ENCODE measurements at regions not wholly inside any gene's neighbourhood (a gene's known extent, or its start where the extent isn't known, plus 50 kb on each side); places are given as distances from the start of the nearest gene placed in this dataset.
A peak's percentile ranks its signal among the peaks of the same experiment; 100 is the strongest.
"Not testable (repeated sequence)": the region's sequence is repeated elsewhere in the genome, so short reads cannot be mapped to it uniquely, and the experiment has no call there.

DNA sequence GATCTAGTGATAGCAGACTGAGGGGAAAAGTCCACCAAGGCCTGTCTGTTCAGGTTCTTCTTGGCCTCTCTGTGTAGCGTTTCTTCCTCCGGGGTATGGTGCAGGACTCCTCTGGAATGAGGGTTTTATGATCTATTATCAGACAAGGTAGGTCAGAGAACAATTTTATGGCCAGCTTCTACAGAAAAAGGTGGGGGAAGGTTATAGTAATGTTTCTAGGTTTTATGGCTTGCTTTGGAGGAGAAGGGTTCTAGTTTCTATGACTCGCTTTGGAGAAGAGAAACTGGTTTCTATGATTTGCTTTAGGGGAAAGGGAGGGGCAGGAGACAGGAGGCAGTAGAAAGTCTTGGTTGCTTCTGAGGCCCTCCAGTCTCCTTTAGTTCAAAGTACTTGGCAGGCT is 144.8 kb upstream of the LAMA2 start:
- DNase-seq (ENCODE audit: low spot score) = no peak

DNA sequence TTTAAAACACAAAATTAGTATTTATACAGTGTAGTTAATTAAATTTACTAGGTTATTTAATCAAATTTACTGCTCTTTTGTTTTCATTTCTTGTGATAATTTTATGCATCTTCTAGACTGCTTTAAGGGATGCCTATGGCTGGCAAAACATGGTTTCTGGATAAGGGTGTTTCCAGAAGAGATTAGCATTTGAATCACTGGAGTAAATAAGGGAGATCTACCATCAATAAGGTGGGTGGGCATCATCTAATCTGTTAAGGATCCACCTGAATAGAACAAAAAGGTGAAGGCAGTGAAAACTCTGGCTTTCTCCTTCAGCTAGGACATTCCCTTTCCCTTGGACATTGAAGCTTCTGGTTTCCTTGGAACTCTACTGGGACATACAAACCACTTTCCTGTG is 146.2 kb upstream of the LAMA2 start:
- no peak for DNase-seq (ENCODE audit: low spot score)

- DNase-seq (ENCODE audit: low spot score) = peak; percentile 16
Observed at GRCh38 chr6:128731249-128732165, 151.4 kb upstream of the LAMA2 start.

DNA sequence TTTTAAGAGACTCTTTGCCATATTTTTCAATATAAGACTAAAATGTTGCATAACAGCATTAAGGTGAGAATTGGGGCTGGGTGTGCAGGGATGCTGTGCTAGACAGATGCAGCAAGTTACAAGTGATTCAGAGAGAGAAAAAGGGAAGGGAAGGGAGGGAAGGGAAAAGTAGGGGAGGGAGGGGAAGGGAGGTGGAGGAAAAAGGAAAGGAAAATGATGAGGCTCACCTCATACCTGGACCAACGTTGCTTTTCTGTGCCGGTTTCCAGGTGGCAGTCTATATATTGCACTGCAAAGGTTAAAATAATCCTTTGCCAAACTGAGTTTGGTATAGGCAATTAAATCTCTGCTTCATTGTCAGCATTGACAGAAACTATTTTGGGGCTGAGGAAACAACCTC is 155.4 kb upstream of the LAMA2 start:
- DNase-seq (ENCODE audit: low spot score) = no peak

GRCh38 chr6:128725271-128726233 is 157.4 kb upstream of the LAMA2 start:
- no peak for DNase-seq (ENCODE audit: low spot score)

DNA sequence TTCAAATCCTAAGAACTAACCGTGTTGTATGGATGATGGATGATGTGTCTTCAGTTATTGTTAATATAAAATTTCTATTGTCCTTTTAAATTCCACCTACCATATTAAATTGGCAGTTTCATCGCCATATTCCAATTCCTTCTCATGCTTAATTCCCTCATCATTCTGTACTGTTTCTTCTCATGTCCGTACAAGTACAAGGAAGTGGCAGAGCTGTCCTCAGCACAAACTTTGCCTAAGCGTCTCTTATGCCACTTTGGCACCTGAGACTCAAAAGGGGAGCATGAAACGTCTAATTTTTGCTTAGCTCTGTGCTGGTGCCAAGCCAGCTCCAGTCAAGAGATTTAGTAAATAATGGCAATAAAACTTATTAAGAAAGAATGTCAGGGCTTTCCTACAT is 158.2 kb upstream of the LAMA2 start:
- DNase-seq (ENCODE audit: low spot score) = no peak

GRCh38 chr6:128723667-128724066 is 159.3 kb upstream of the LAMA2 start:
- no peak for DNase-seq (ENCODE audit: low spot score)

GRCh38 chr6:128720891-128721290 is 162.0 kb upstream of the LAMA2 start:
- DNase-seq (ENCODE audit: low spot score) = no peak

- no peak for DNase-seq (ENCODE audit: low spot score)
Observed at GRCh38 chr6:128719786-128720185, 163.2 kb upstream of the LAMA2 start.

GRCh38 chr6:128713461-128713860 is 169.5 kb upstream of the LAMA2 start:
- DNase-seq (ENCODE audit: low spot score) = no peak

GRCh38 chr6:128712898-128713297 is 170.0 kb upstream of the LAMA2 start:
- DNase-seq (ENCODE audit: low spot score) = no peak

GRCh38 chr6:128711149-128711548 is 171.8 kb upstream of the LAMA2 start:
- DNase-seq (ENCODE audit: low spot score) = no peak

GRCh38 chr6:128710315-128710714 is 172.6 kb upstream of the LAMA2 start:
- no peak for DNase-seq (ENCODE audit: low spot score)

GRCh38 chr6:128704601-128705000 is 178.3 kb upstream of the LAMA2 start:
- no peak for DNase-seq (ENCODE audit: low spot score)

- not testable (repeated sequence) for DNase-seq (ENCODE audit: low spot score)
Observed at GRCh38 chr6:128703794-128704193, 179.1 kb upstream of the LAMA2 start.

DNA sequence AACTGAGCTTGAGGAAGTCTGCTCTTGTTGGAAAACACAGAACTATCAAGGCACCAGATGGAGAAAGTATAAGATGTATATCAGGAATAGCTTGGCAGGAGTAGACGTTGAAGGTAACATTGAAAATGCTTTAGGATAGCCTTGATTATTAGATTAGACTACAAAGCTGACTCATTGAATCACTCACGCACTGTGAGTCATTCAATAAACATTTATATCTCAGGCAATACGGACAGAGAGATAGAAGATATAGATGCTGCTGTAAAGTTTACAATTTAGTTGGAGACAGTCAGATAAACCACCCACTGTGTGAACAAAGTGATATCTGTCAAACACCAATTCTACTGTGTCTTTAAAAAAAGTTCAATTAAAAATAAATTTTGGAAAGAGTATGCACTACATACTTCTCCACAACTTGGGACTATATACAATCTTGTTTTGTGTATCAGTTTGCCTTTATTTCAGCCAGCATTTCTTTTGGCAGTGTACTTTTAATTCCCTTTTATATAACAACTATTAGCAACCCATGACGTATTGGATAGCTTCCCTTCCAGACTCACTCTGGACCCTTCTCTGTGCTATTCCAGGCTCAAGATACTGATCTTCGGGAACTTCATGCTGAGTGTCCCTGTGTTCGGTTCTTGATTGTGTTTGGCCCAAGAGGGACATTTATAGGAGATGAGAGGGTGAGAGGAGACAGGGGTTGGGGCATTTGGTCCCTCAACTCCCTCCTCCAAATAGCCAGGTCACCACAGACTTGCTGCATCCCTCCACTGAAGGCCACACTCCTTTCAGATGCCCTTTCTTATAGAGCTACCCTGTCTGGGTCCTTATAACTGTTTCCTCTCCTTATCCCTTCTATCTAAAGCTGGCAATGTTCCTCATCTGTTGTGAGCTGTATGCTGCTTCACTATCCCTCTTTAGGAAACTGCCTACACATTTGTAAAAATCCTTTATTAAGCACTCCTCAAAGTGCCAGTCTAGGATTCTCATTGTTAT is 176.6 kb upstream of the PTPRK start:
- no peak for DNase-seq (ENCODE audit: low spot score)

DNA sequence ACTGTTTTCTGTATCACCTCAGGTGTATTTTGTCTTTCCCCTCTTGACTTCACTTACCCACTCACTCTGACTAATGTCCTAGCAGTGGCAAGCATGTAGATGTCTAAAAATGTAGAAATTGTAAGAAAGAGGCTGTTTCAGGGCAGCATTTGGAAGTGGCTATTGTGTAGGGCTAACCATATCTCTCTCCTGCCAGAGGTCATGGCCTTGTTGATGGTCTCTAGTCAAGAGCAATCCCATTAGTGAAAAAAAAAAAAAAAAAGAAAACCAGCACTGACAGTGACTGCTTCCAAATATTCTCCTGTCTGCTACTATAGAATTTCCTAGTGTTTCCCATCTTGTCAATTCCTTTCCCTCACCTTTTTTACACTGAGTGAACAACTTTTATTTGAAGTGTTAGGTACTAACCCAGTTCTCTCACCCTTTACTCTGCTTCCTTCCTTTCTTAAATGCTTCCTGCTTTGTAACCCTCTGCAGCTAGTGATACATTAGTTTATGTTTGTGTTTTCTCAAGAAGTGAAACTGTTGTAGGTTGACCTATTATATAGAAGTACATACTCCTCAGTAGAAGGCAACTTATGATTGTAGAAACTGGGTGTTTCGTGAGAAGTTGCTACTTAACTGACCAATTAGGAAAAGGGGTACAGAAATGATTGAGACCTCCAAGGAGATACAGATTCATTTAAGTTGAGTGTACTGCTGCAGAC is 174.1 kb upstream of the PTPRK start:
- DNase-seq (ENCODE audit: low spot score) = no peak

- no peak for DNase-seq (ENCODE audit: low spot score)
Observed at GRCh38 chr6:128690063-128690462, 169.7 kb upstream of the PTPRK start.

- DNase-seq (ENCODE audit: low spot score) = no peak
Observed at GRCh38 chr6:128686084-128686483, 165.7 kb upstream of the PTPRK start.

GRCh38 chr6:128676456-128676855 is 156.1 kb upstream of the PTPRK start:
- DNase-seq (ENCODE audit: low spot score) = no peak

DNA sequence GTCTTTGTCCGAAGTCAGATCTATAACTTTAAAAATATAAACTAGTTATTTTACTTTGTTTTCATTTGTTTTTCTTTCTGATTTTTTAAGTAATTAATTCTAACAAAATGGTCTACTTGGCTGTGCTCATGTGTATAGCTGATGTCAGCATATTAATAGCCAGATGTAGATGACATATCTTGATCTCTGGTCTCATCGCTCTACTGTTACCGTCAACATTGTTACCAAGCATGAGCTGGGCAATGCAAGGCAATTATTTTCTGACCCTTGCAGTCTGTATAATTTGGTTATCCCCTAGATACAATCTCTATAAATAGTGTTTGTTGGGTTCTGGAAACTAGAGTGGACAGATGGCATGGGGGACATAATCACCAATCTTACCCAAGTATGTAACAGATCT is 151.6 kb upstream of the PTPRK start:
- no peak for DNase-seq (ENCODE audit: low spot score)
